NCI-H748 (cell line): ENCODE measurements at regions not wholly inside any gene's neighbourhood (a gene's known extent, or its start where the extent isn't known, plus 50 kb on each side); places are given as distances from the start of the nearest gene placed in this dataset.

Experiments
- DNase-seq: peaks from one replicate; lab custom pipeline; 2025; ENCODE audit not compliant: unreplicated experiment; lab: John Stamatoyannopoulos, UW

- no peak for DNase-seq
Observed at GRCh38 chr2:2565671-2566070, 234.6 kb upstream of the MYT1L start.

- peak; percentile 14 for DNase-seq
Observed at GRCh38 chr2:2564300-2565078, 233.4 kb upstream of the MYT1L start.

GRCh38 chr2:2563309-2563860, 232.3 kb upstream of the MYT1L start:
- DNase-seq, result no peak

GRCh38 chr2:2562867-2563266, 231.8 kb upstream of the MYT1L start:
- no peak for DNase-seq

- DNase-seq, result no peak
Observed at GRCh38 chr2:2561346-2562095, 230.4 kb upstream of the MYT1L start.

- DNase-seq, result no peak
Observed at GRCh38 chr2:2560374-2561015, 229.4 kb upstream of the MYT1L start.

- no peak for DNase-seq
Observed at GRCh38 chr2:2558476-2558875, 227.4 kb upstream of the MYT1L start.

- DNase-seq, result no peak
Observed at GRCh38 chr2:2557475-2557874, 226.4 kb upstream of the MYT1L start.

- DNase-seq, result no peak
Observed at GRCh38 chr2:2550856-2551255, 219.8 kb upstream of the MYT1L start.

GRCh38 chr2:2547911-2548310, 216.8 kb upstream of the MYT1L start:
- DNase-seq, result no peak

GRCh38 chr2:2547451-2547850, 216.4 kb upstream of the MYT1L start:
- no peak for DNase-seq

GRCh38 chr2:2546046-2546445, 215.0 kb upstream of the MYT1L start:
- no peak for DNase-seq

- peak; percentile 97 for DNase-seq
Observed at GRCh38 chr2:2542966-2543611, 212.0 kb upstream of the MYT1L start.

- no peak for DNase-seq
Observed at GRCh38 chr2:2542316-2542715, 211.2 kb upstream of the MYT1L start.

- no peak for DNase-seq
Observed at GRCh38 chr2:2540406-2540805, 209.3 kb upstream of the MYT1L start.

GRCh38 chr2:2536416-2537056, 205.5 kb upstream of the MYT1L start:
- DNase-seq, result peak; percentile 35

- DNase-seq, result no peak
Observed at GRCh38 chr2:2530334-2530733, 199.3 kb upstream of the MYT1L start.

GRCh38 chr2:2528846-2529245, 197.8 kb upstream of the MYT1L start:
- no peak for DNase-seq

GRCh38 chr2:2527148-2527547, 196.1 kb upstream of the MYT1L start:
- no peak for DNase-seq

GRCh38 chr2:2524348-2524941, 193.4 kb upstream of the MYT1L start:
- DNase-seq, result peak; percentile 41
